ENCODE measurements at regions not wholly inside any gene's neighbourhood (a gene's known extent, or its start where the extent isn't known, plus 50 kb on each side); places are given as distances from the start of the nearest gene placed in this dataset.

GRCh38 chr6:130303431-130303830 is 62.4 kb upstream of the TMEM200A start:
- TF ChIP-seq CTCF (IDR thresholded peaks at IDR 0.05; ENCODE audit: insufficient read depth, low read length, poor library complexity, severe bottlenecking) (no peak), EZH2phosphoT487 (conservative IDR thresholded peaks at IDR 0.05; ENCODE audit: low read length) (no peak)

All from SU-DHL-6 (cell line).